ENCODE measurements at regions not wholly inside any gene's neighbourhood (a gene's known extent, or its start where the extent isn't known, plus 50 kb on each side); places are given as distances from the start of the nearest gene placed in this dataset.

- TF ChIP-seq EP300 (IDR thresholded peaks at IDR 0.05) (no peak), CTCF (IDR thresholded peaks at IDR 0.05) (no peak), POLR2A (IDR thresholded peaks at IDR 0.05) (no peak)
Measured at GRCh38 chr14:71714225-71714624, 218.0 kb upstream of the RGS6 start.
